NT2/D1 (cell line): ENCODE measurements at regions not wholly inside any gene's neighbourhood (a gene's known extent, or its start where the extent isn't known, plus 50 kb on each side); places are given as distances from the start of the nearest gene placed in this dataset.
"Not testable (repeated sequence)": the region's sequence is repeated elsewhere in the genome, so short reads cannot be mapped to it uniquely, and the experiment has no call there.

Source experiments
- SUZ12 ChIP-seq: IDR thresholded peaks from 2 replicates; pipeline ENCODE4 v1.6.1; 2011; ENCODE audit not compliant: insufficient read length, insufficient read depth; ENCODE audit errors: extremely low read depth
- YY1 ChIP-seq: IDR thresholded peaks from 2 replicates; pipeline ENCODE4 v1.6.1; 2011; ENCODE audit not compliant: insufficient read length, insufficient read depth
- ZNF274 ChIP-seq: IDR thresholded peaks from 2 replicates; pipeline ENCODE4 v1.6.1; 2011; ENCODE audit warnings: mild to moderate bottlenecking, low read depth, low read length

DNA sequence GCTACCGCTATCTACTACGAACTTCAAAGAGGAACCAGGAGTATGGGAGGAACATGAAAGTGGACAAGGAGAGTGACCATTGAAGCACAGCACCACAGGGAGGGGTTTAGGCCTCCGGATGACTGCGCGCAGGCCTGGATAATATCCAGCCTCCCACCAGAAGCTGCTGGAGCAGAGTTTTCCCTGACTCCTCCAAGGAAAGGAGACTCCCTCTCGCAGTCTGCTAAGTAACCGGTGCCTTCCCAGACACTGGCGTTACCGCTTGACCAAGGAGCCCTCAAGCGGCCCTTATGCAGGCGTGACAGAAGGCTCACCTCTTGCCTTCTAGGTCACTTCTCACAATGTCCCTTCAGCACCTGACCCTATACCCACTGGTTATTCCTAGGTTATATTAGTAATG, 64.2 kb upstream of the BTG3 start:
- TF ChIP-seq ZNF274, YY1, SUZ12: not testable (repeated sequence)
